ENCODE measurements at regions not wholly inside any gene's neighbourhood (a gene's known extent, or its start where the extent isn't known, plus 50 kb on each side); places are given as distances from the start of the nearest gene placed in this dataset.

- Histone ChIP-seq H2AFZ (no peak overlapping the region), H3K9ac (no peak overlapping the region), H3K79me2 (ENCODE audit: insufficient read depth) (no peaks in the 10 kb centered on the region), H3K27me3 (replicated peaks; ENCODE audit: insufficient read depth) (peaks cover 10% of the 10 kb centered on the region), H3K4me2 (ENCODE audit: unreplicated experiment) (no peak overlapping the region), H3K4me1 (ENCODE audit: insufficient read depth) (no peaks in the 10 kb centered on the region), H3K9me2 (ENCODE audit: insufficient read depth) (no peaks in the 10 kb centered on the region), H3K36me3 (ENCODE audit: low read depth) (no peaks in the 10 kb centered on the region), H3F3A (ENCODE audit: insufficient read depth) (no peaks in the 10 kb centered on the region), H4K20me1 (ENCODE audit: insufficient read depth) (no peaks in the 10 kb centered on the region), H3K9me3 (ENCODE audit: low read depth) (no peaks in the 10 kb centered on the region), H3K27ac (no peak overlapping the region), H3K4me3 (no peak overlapping the region)
- WGBS, 2 experiments (ENCODE audit: low coverage in 1 of 2, low lambda C conversion rate in 2 of 2, missing lambda C conversion rate in 2 of 2): 16 to 27% methylated on average over 5 of the region's 5 CpGs
- in situ Hi-C loops (cut with MboI): no loop called here
- no peak for DNase-seq
- TF ChIP-seq EZH2 (IDR thresholded peaks at IDR 0.05; ENCODE audit: insufficient read depth, poor library complexity, severe bottlenecking): no peak
- TF ChIP-seq EZH2phosphoT487 (IDR thresholded peaks at IDR 0.05; ENCODE audit: insufficient read depth, low read depth): no peak
These were observed 824.5 kb upstream of the WWC1 start for GRCh38 chr5:167466992-167467391.

DNA sequence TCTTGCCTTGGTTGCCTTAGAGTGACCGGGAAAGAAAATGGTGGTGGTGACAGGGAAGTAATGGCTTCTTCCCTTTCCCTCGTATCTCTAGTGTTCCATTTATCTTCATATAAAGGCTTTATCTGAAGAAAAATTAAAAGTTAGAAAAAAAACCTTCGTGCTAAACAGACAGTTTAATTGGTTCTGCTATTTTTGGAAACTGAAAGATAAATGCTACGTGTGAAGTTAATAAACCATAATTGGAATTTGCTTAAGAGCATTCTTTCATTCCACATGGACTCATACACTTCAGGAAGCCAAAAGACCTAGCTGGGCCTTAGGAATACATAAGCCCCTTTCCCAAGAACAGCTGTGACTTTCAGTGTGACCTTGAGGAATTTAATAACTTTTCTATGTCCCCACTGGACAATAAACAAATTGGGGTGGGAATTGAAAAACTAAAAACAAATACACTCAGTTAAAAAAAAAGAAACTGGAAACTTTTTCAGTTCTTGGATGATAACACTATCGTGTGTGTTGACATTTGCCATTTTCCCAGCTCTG, 818.8 kb upstream of the WWC1 start:
- Histone ChIP-seq H3F3A (ENCODE audit: insufficient read depth) (no peaks in the 10 kb centered on the region), H4K20me1 (ENCODE audit: insufficient read depth) (no peaks in the 10 kb centered on the region), H3K27me3 (replicated peaks; ENCODE audit: insufficient read depth) (peaks cover 7% of the 10 kb centered on the region), H3K4me3 (no peak overlapping the region), H3K9ac (no peak overlapping the region), H3K9me2 (ENCODE audit: insufficient read depth) (no peaks in the 10 kb centered on the region), H2AFZ (no peak overlapping the region), H3K36me3 (ENCODE audit: low read depth) (no peaks in the 10 kb centered on the region), H3K4me1 (ENCODE audit: insufficient read depth) (no peaks in the 10 kb centered on the region), H3K79me2 (ENCODE audit: insufficient read depth) (no peaks in the 10 kb centered on the region), H3K9me3 (ENCODE audit: low read depth) (no peaks in the 10 kb centered on the region), H3K27ac (no peak overlapping the region), H3K4me2 (ENCODE audit: unreplicated experiment) (no peak overlapping the region)
- TF ChIP-seq EZH2phosphoT487 (IDR thresholded peaks at IDR 0.05; ENCODE audit: insufficient read depth, low read depth) (no peak), EZH2 (IDR thresholded peaks at IDR 0.05; ENCODE audit: insufficient read depth, poor library complexity, severe bottlenecking) (no peak)
- DNase-seq: no peak
- in situ Hi-C loops (cut with MboI): no loop called here
- WGBS, 2 experiments (ENCODE audit: low coverage in 1 of 2, low lambda C conversion rate in 2 of 2, missing lambda C conversion rate in 2 of 2): 22 to 25% methylated on average over 5 of the region's 5 CpGs

GRCh38 chr5:167478188-167478587, 813.3 kb upstream of the WWC1 start:
- WGBS, 2 experiments (ENCODE audit: low coverage in 1 of 2, low lambda C conversion rate in 2 of 2, missing lambda C conversion rate in 2 of 2): 13 to 18% methylated on average over 2 of the region's 2 CpGs
- Histone ChIP-seq H3K9me3 (ENCODE audit: low read depth) (no peaks in the 10 kb centered on the region), H3K36me3 (ENCODE audit: low read depth) (no peaks in the 10 kb centered on the region), H3F3A (ENCODE audit: insufficient read depth) (no peaks in the 10 kb centered on the region), H3K9me2 (ENCODE audit: insufficient read depth) (no peaks in the 10 kb centered on the region), H3K27me3 (replicated peaks; ENCODE audit: insufficient read depth) (peaks cover 9% of the 10 kb centered on the region), H3K4me2 (ENCODE audit: unreplicated experiment) (no peak overlapping the region), H3K4me1 (ENCODE audit: insufficient read depth) (no peaks in the 10 kb centered on the region), H2AFZ (no peak overlapping the region), H3K79me2 (ENCODE audit: insufficient read depth) (no peaks in the 10 kb centered on the region), H4K20me1 (ENCODE audit: insufficient read depth) (no peaks in the 10 kb centered on the region), H3K9ac (no peak overlapping the region), H3K4me3 (no peak overlapping the region), H3K27ac (no peak overlapping the region)
- no peak for TF ChIP-seq EZH2phosphoT487 (IDR thresholded peaks at IDR 0.05; ENCODE audit: insufficient read depth, low read depth)
- no peak for TF ChIP-seq EZH2 (IDR thresholded peaks at IDR 0.05; ENCODE audit: insufficient read depth, poor library complexity, severe bottlenecking)
- DNase-seq: no peak
- in situ Hi-C loops (cut with MboI): no loop called here

DNA sequence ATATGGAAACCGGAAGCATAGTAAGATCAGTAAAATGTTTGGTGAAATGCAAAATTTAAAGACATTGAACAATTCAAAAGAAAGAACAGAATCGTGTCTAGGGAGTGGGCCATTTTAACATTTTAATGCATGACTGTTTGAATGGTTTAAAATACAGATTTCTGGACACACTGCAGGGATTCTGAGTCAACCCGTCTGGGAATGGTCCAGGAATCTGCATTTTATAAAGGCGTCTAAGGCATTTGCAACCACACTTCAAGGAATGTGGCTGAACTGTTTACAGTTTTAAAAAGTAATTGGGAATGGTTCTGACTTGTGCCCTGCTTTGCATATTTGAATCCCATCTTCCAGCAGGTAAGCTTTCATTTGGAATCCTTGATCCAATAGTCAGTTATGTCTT, 811.7 kb upstream of the WWC1 start:
- Histone ChIP-seq H3K27ac (no peak overlapping the region), H3K4me1 (ENCODE audit: insufficient read depth) (no peaks in the 10 kb centered on the region), H3K9ac (no peak overlapping the region), H3K36me3 (ENCODE audit: low read depth) (no peaks in the 10 kb centered on the region), H2AFZ (no peak overlapping the region), H3K9me2 (ENCODE audit: insufficient read depth) (no peaks in the 10 kb centered on the region), H4K20me1 (ENCODE audit: insufficient read depth) (no peaks in the 10 kb centered on the region), H3K4me2 (ENCODE audit: unreplicated experiment) (no peak overlapping the region), H3K9me3 (ENCODE audit: low read depth) (no peaks in the 10 kb centered on the region), H3K79me2 (ENCODE audit: insufficient read depth) (no peaks in the 10 kb centered on the region), H3K27me3 (replicated peaks; ENCODE audit: insufficient read depth) (peaks cover 9% of the 10 kb centered on the region), H3K4me3 (no peak overlapping the region), H3F3A (ENCODE audit: insufficient read depth) (no peaks in the 10 kb centered on the region)
- no peak for DNase-seq
- WGBS, 2 experiments (ENCODE audit: low coverage in 1 of 2, low lambda C conversion rate in 2 of 2, missing lambda C conversion rate in 2 of 2): 25 to 31% methylated on average over 4 of the region's 4 CpGs
- TF ChIP-seq EZH2 (IDR thresholded peaks at IDR 0.05; ENCODE audit: insufficient read depth, poor library complexity, severe bottlenecking): no peak
- no peak for TF ChIP-seq EZH2phosphoT487 (IDR thresholded peaks at IDR 0.05; ENCODE audit: insufficient read depth, low read depth)
- in situ Hi-C loops (cut with MboI): no loop called here

DNA sequence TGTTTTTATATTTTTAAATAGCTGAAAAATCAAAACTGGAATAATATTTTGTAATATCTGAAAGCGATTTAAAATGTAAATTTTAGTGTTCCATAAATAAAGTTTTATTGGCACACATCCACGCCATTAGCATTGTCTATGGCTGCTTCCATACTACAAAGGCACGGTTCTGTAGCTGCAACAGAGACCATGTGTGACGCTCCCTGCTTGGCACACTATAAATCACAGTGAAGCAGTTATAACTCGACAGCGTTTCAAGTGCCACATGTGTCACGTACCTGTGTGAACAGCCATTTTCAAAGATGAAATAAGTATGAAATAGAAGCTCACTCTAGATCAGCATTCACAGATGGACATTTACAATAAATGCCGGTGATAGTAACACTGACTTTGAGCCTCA, 810.1 kb upstream of the WWC1 start:
- H3K27me3 ChIP-seq (replicated peaks; ENCODE audit: insufficient read depth): peaks cover 9% of the 10 kb centered on the region
- 16 to 20% methylated on average over 8 of the region's 8 CpGs for WGBS, 2 experiments (ENCODE audit: low coverage in 1 of 2, low lambda C conversion rate in 2 of 2, missing lambda C conversion rate in 2 of 2)
- H3K27ac ChIP-seq: no peak overlapping the region
- in situ Hi-C loops (cut with MboI): no loop called here
- no peaks in the 10 kb centered on the region for H3K79me2 ChIP-seq (ENCODE audit: insufficient read depth)
- no peak overlapping the region for H3K4me3 ChIP-seq
- no peaks in the 10 kb centered on the region for H3K36me3 ChIP-seq (ENCODE audit: low read depth)
- H2AFZ ChIP-seq: no peak overlapping the region
- no peak overlapping the region for H3K4me2 ChIP-seq (ENCODE audit: unreplicated experiment)
- no peaks in the 10 kb centered on the region for H4K20me1 ChIP-seq (ENCODE audit: insufficient read depth)
- H3K9ac ChIP-seq: no peak overlapping the region
- H3K9me2 ChIP-seq (ENCODE audit: insufficient read depth): no peaks in the 10 kb centered on the region
- TF ChIP-seq EZH2phosphoT487 (IDR thresholded peaks at IDR 0.05; ENCODE audit: insufficient read depth, low read depth): no peak
- no peak for TF ChIP-seq EZH2 (IDR thresholded peaks at IDR 0.05; ENCODE audit: insufficient read depth, poor library complexity, severe bottlenecking)
- DNase-seq: no peak
- no peaks in the 10 kb centered on the region for H3K4me1 ChIP-seq (ENCODE audit: insufficient read depth)
- no peaks in the 10 kb centered on the region for H3K9me3 ChIP-seq (ENCODE audit: low read depth)
- H3F3A ChIP-seq (ENCODE audit: insufficient read depth): no peaks in the 10 kb centered on the region
